Mammary epithelial cell (primary cell): ENCODE measurements at regions not wholly inside any gene's neighbourhood (a gene's known extent, or its start where the extent isn't known, plus 50 kb on each side); places are given as distances from the start of the nearest gene placed in this dataset.

Experiments
- CTCF ChIP-seq, 2 donors: IDR thresholded peaks in 1 of 2; conservative IDR thresholded peaks in 1 of 2; 2 replicates each; pipeline ENCODE4 v1.5.1; 2011 to 2012; ENCODE audit warnings: inconsistent platforms in 2 of 2, low read length in 2 of 2, mild to moderate bottlenecking in 2 of 2, control low read depth in 1 of 2, low read depth in 1 of 2; ENCODE audit not compliant: insufficient read depth in 1 of 2; ENCODE audit errors: extremely low read depth in 1 of 2
- EZH2 ChIP-seq: IDR thresholded peaks from 2 replicates; pipeline ENCODE4 v1.6.1; 2012; ENCODE audit warnings: low read length, inconsistent platforms, borderline replicate concordance

- TF ChIP-seq CTCF (conservative IDR thresholded peaks at IDR 0.05 in 1 of 2, IDR thresholded peaks at IDR 0.05 in 1 of 2; ENCODE audit: extremely low read depth in 1 of 2, insufficient read depth in 1 of 2, low read depth in 1 of 2, low read length in 2 of 2) (no peak), EZH2 (no peak)
Observed at GRCh38 chr9:759541-759940, 82.0 kb upstream of the DMRT1 start.
